BE2C (cell line): ENCODE measurements at regions not wholly inside any gene's neighbourhood (a gene's known extent, or its start where the extent isn't known, plus 50 kb on each side); places are given as distances from the start of the nearest gene placed in this dataset.

ENCODE experiments used
- DNase-seq: peaks from one replicate; pipeline ENCODE4 v3.0.0-alpha.2; 2020
- H3K27me3 ChIP-seq: fragments of 250-450 bp; sonication (Bioruptor Pico); 2 replicates; pipeline ENCODE4 v1.5.1; 2020; ENCODE audit warnings: mild to moderate bottlenecking
- H3K36me3 ChIP-seq: fragments of 250-450 bp; sonication (Bioruptor Pico); 2 replicates; pipeline ENCODE4 v1.5.1; 2020; ENCODE audit warnings: mild to moderate bottlenecking
- H3K4me1 ChIP-seq: fragments of 250-450 bp; sonication (Bioruptor Pico); 2 replicates; pipeline ENCODE4 v1.5.1; 2020
- H3K4me3 ChIP-seq: 2 replicates; pipeline ENCODE4 v1.5.1; 2011; ENCODE audit warnings: low read depth, low read length
- H3K9me3 ChIP-seq: fragments of 250-450 bp; sonication (Bioruptor Pico); 2 replicates; pipeline ENCODE4 v1.5.1; 2020
- CTCF ChIP-seq: IDR thresholded peaks from 2 replicates; pipeline ENCODE4 v1.5.1; 2012; ENCODE audit warnings: mild to moderate bottlenecking, low read depth, low read length

DNA sequence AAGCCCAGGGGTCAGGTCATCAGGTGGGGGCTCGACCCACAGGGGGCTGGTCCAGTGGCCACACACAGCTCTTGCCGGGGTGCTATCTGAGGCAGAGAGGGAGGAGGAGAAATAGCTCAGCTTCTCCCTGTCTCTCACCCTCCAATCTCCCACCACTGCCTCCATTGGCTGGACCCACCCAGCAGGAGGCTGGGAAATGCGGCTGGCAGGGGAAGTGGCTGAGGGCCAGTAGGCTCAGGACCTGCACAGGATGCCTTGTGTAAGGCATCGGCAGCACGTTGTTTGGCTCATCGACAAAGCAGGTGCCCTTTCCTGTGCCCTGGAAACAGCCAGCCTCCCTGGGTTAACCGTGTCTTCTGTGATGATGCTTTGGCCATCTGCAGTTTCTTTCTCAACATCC lies 58.8 kb upstream of the SLC24A4 start:
- no peaks in the 10 kb centered on the region for H3K9me3 ChIP-seq
- DNase-seq, result no peak
- H3K4me1 ChIP-seq, result no peaks in the 10 kb centered on the region
- H3K27me3 ChIP-seq, result peaks cover 5% of the 10 kb centered on the region
- no peak for TF ChIP-seq CTCF
- no peak overlapping the region for H3K4me3 ChIP-seq
- H3K36me3 ChIP-seq, result no peaks in the 10 kb centered on the region

- no peaks in the 10 kb centered on the region for H3K36me3 ChIP-seq
- TF ChIP-seq CTCF, result no peak
- no peaks in the 10 kb centered on the region for H3K4me1 ChIP-seq
- no peak for DNase-seq
- no peak overlapping the region for H3K4me3 ChIP-seq
- H3K9me3 ChIP-seq, result no peaks in the 10 kb centered on the region
- H3K27me3 ChIP-seq, result peaks cover 5% of the 10 kb centered on the region
These were observed 56.7 kb upstream of the SLC24A4 start for GRCh38 chr14:92266216-92266615.
